ENCODE measurements at regions not wholly inside any gene's neighbourhood (a gene's known extent, or its start where the extent isn't known, plus 50 kb on each side); places are given as distances from the start of the nearest gene placed in this dataset.
"Not testable (repeated sequence)": the region's sequence is repeated elsewhere in the genome, so short reads cannot be mapped to it uniquely, and the experiment has no call there.

GRCh38 chr2:240259924-240260529 is 119.6 kb upstream of the OTOS start:
- Histone ChIP-seq H3K27me3 (no peaks in the 10 kb centered on the region), H3K9me3 (peaks cover 3% of the 10 kb centered on the region), H3K27ac (no peak overlapping the region), H3K4me1 (no peaks in the 10 kb centered on the region), H3K4me3 (no peak overlapping the region), H3K36me3 (no peaks in the 10 kb centered on the region)
- TF ChIP-seq CTCF (IDR thresholded peaks at IDR 0.05), result no peak
- no peak for TF ChIP-seq POLR2A (IDR thresholded peaks at IDR 0.05)
- TF ChIP-seq EP300 (IDR thresholded peaks at IDR 0.05), result no peak
- no peak for TF ChIP-seq POLR2AphosphoS5 (IDR thresholded peaks at IDR 0.05)
- no peak for DNase-seq (ENCODE audit: low spot score in 2 of 2)
- WGBS, result 100% methylated on average over 1 of the region's 7 CpGs

- no peak for DNase-seq (ENCODE audit: low spot score in 2 of 2)
- Histone ChIP-seq H3K9me3 (peaks cover 3% of the 10 kb centered on the region), H3K4me1 (no peaks in the 10 kb centered on the region), H3K4me3 (no peak overlapping the region), H3K27ac (no peak overlapping the region), H3K27me3 (no peaks in the 10 kb centered on the region), H3K36me3 (no peaks in the 10 kb centered on the region)
- TF ChIP-seq CTCF (IDR thresholded peaks at IDR 0.05) (no peak), POLR2AphosphoS5 (IDR thresholded peaks at IDR 0.05) (no peak), EP300 (IDR thresholded peaks at IDR 0.05) (no peak), POLR2A (IDR thresholded peaks at IDR 0.05) (no peak)
- 84% methylated on average over 4 of the region's 4 CpGs for WGBS
These were observed 120.2 kb upstream of the OTOS start for GRCh38 chr2:240260664-240261063.

- H3K4me1 ChIP-seq; H3K4me3 ChIP-seq; H3K36me3 ChIP-seq; H3K27ac ChIP-seq; H3K9me3 ChIP-seq; DNase-seq (ENCODE audit: low spot score in 2 of 2); H3K27me3 ChIP-seq: not testable (repeated sequence)
- WGBS, result 63% methylated on average over 1 of the region's 1 CpG
These were observed 122.1 kb upstream of the OTOS start for GRCh38 chr2:240262578-240262977.

GRCh38 chr2:240269380-240269779 is 128.9 kb upstream of the OTOS start:
- H3K27ac ChIP-seq, result no peak overlapping the region
- H3K27me3 ChIP-seq, result peaks cover 20% of the 10 kb centered on the region
- no peaks in the 10 kb centered on the region for H3K36me3 ChIP-seq
- TF ChIP-seq POLR2AphosphoS5 (IDR thresholded peaks at IDR 0.05) (no peak), CTCF (IDR thresholded peaks at IDR 0.05) (no peak), POLR2A (IDR thresholded peaks at IDR 0.05) (no peak), EP300 (IDR thresholded peaks at IDR 0.05) (no peak)
- 82% methylated on average over 3 of the region's 3 CpGs for WGBS
- DNase-seq (ENCODE audit: low spot score in 2 of 2), result peak in 1 of 2 donors; percentile 41
- H3K4me3 ChIP-seq, result no peak overlapping the region
- peaks cover 5% of the 10 kb centered on the region for H3K9me3 ChIP-seq
- H3K4me1 ChIP-seq, result no peaks in the 10 kb centered on the region

- TF ChIP-seq POLR2AphosphoS5 (IDR thresholded peaks at IDR 0.05) (no peak), CTCF (IDR thresholded peaks at IDR 0.05) (no peak), POLR2A (IDR thresholded peaks at IDR 0.05) (no peak), EP300 (IDR thresholded peaks at IDR 0.05) (no peak)
These were observed 129.4 kb upstream of the OTOS start for GRCh38 chr2:240269886-240270285.

More at GRCh38 chr2:240269886-240270285, 129.4 kb upstream of the OTOS start:
- peaks cover 5% of the 10 kb centered on the region for H3K9me3 ChIP-seq
- no peaks in the 10 kb centered on the region for H3K36me3 ChIP-seq
- WGBS, result 86% methylated on average over 1 of the region's 1 CpG
- H3K27ac ChIP-seq, result no peak overlapping the region
- H3K4me1 ChIP-seq, result no peaks in the 10 kb centered on the region
- peaks cover 20% of the 10 kb centered on the region for H3K27me3 ChIP-seq
- DNase-seq (ENCODE audit: low spot score in 2 of 2), result no peak
- no peak overlapping the region for H3K4me3 ChIP-seq

Data from suprapubic skin (tissue), 4 donors.